ENCODE measurements at regions not wholly inside any gene's neighbourhood (a gene's known extent, or its start where the extent isn't known, plus 50 kb on each side); places are given as distances from the start of the nearest gene placed in this dataset.

DNA sequence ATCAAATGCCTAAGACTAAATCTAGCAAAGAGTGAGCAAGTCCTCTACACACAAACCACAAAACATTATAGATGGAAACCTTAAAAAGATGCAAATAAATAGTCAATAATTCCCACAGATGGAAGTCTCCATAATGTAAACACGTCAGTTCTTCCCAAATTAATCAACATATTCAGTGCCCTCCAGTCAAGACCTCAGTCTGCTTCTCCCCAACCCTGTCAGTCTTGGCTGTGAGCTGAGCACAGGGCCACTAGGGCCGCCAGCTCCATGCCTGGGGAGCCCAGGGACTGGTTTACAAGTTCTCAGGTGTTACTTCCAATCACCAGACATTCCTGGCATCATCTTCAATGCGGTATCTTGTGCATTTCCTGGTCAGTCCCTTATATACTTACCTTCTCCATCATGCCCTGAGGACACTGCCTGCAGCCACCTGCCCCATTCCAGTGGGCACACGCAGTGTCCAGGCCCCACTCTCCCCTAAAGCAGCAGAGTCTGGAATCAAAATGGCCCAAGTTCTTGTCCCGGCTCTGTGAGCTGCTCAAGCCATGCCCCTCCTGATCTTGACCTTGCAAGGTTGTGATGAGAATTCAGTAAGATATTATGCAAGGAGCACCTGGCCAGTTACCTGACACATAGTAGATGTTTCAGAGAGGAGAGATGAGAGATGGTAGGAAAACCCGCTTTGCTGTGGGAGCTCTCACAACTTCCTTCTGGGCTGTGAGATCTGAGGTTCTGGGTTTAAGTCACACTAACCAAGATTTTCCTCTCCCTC, 207.9 kb upstream of the RAB6C start:
- H3K27me3 ChIP-seq (ENCODE audit: control insufficient read depth, insufficient read depth, low read length) = no peaks in the 10 kb centered on the region
- H3K36me3 ChIP-seq (ENCODE audit: control insufficient read depth, insufficient read depth, low read length) = no peaks in the 10 kb centered on the region
- Mint-ChIP-seq H3K4me3 (no peak overlapping the region), H3K36me3 (no peaks in the 10 kb centered on the region), H3K27me3 (peaks cover 6% of the 10 kb centered on the region), H3K9me3 (peaks cover 0 to 8% (median 3%) of the 10 kb centered on the region in 7 donors), H3K4me1 (no peaks in the 10 kb centered on the region), H3K27ac (no peak overlapping the region)
- no peak overlapping the region for H3K4me3 ChIP-seq (ENCODE audit: low read depth, low read length)
- no peak overlapping the region for H3K27ac ChIP-seq (ENCODE audit: insufficient read depth, low read length, poor library complexity, severe bottlenecking)
- no peak for DNase-seq
- H3K4me1 ChIP-seq (ENCODE audit: control insufficient read depth, insufficient read depth, low read length, poor library complexity, severe bottlenecking) = no peaks in the 10 kb centered on the region
- ATAC-seq (ENCODE audit: low read depth in 2 of 2) = no peak
- no peaks in the 10 kb centered on the region for H3K9me3 ChIP-seq (ENCODE audit: control insufficient read depth in 2 of 2, low read length in 2 of 2)

DNA sequence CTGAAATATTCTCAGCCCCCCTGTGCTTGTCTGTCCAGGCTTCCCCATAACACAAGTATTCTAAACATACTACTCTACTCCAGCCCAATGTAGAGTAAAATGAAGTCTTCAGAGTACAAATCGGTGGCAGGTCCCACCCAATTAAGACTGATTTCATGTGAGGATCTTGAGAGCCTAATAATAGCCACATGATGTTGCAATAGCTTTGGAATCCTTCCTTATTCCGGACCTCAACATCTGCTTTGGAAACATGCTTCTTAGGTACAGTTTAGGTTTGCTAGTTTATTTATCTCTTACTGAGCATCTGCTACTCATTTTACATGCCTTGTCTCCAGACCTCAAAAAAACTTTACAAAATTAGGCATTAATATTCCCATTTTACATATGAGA, 207.3 kb upstream of the RAB6C start:
- Mint-ChIP-seq H3K9me3 (peaks cover 0 to 8% (median 3%) of the 10 kb centered on the region in 7 donors), H3K27ac (no peak overlapping the region), H3K4me1 (no peaks in the 10 kb centered on the region), H3K27me3 (peaks cover 6% of the 10 kb centered on the region), H3K4me3 (no peak overlapping the region), H3K36me3 (no peaks in the 10 kb centered on the region)
- no peak overlapping the region for H3K4me3 ChIP-seq (ENCODE audit: low read depth, low read length)
- H3K4me1 ChIP-seq (ENCODE audit: control insufficient read depth, insufficient read depth, low read length, poor library complexity, severe bottlenecking) = no peaks in the 10 kb centered on the region
- H3K9me3 ChIP-seq (ENCODE audit: control insufficient read depth in 2 of 2, low read length in 2 of 2) = no peaks in the 10 kb centered on the region
- ATAC-seq (ENCODE audit: low read depth in 2 of 2) (no peak), DNase-seq (no peak)
- no peak overlapping the region for H3K27ac ChIP-seq (ENCODE audit: insufficient read depth, low read length, poor library complexity, severe bottlenecking)
- no peaks in the 10 kb centered on the region for H3K27me3 ChIP-seq (ENCODE audit: control insufficient read depth, insufficient read depth, low read length)
- no peaks in the 10 kb centered on the region for H3K36me3 ChIP-seq (ENCODE audit: control insufficient read depth, insufficient read depth, low read length)

DNA sequence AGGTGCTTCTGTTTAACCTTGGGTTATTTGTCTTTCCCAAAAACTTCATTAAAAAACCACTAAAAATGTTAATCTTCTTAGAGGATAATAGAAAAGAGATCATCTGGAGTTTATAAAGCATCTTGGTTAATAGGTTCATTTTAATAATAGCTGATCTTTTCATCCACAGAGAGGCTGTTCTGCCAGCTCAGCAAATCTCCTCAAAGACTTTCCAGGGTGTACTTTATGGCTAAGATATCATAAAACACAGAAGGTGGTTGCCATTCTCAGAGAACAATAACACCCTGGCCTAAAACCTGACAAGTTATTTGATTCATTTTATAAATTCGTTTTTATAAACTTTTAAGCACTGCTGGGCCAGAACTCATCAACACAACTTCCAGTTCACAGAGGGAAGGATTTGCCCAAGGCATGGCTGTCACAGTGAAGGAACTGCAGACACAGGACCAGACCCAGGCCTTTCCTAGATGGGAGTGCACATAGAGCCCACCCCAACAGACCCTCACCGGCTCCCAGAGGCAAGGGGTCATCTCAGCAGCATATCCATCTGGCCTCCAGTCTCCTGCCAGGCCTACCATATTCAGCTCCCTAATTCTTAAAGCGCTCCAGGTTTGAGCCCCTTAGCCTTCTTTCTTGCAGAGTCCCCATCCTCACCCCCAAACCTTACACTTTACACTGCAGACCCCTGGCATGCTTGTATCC, 203.4 kb upstream of the RAB6C start:
- no peak for DNase-seq
- no peak overlapping the region for H3K4me3 ChIP-seq (ENCODE audit: low read depth, low read length)
- no peaks in the 10 kb centered on the region for H3K36me3 ChIP-seq (ENCODE audit: control insufficient read depth, insufficient read depth, low read length)
- H3K27me3 Mint-ChIP-seq = peaks cover 6% of the 10 kb centered on the region
- no peaks in the 10 kb centered on the region for H3K4me1 Mint-ChIP-seq
- H3K27ac ChIP-seq (ENCODE audit: insufficient read depth, low read length, poor library complexity, severe bottlenecking) = no peak overlapping the region
- no peaks in the 10 kb centered on the region for H3K36me3 Mint-ChIP-seq
- no peaks in the 10 kb centered on the region for H3K9me3 ChIP-seq (ENCODE audit: control insufficient read depth in 2 of 2, low read length in 2 of 2)
- no peak for ATAC-seq (ENCODE audit: low read depth in 2 of 2)
- H3K9me3 Mint-ChIP-seq = peaks cover 0 to 8% (median 3%) of the 10 kb centered on the region in 7 donors
- H3K4me1 ChIP-seq (ENCODE audit: control insufficient read depth, insufficient read depth, low read length, poor library complexity, severe bottlenecking) = no peaks in the 10 kb centered on the region
- H3K27me3 ChIP-seq (ENCODE audit: control insufficient read depth, insufficient read depth, low read length) = no peaks in the 10 kb centered on the region
- no peak overlapping the region for H3K4me3 Mint-ChIP-seq
- no peak overlapping the region for H3K27ac Mint-ChIP-seq

DNA sequence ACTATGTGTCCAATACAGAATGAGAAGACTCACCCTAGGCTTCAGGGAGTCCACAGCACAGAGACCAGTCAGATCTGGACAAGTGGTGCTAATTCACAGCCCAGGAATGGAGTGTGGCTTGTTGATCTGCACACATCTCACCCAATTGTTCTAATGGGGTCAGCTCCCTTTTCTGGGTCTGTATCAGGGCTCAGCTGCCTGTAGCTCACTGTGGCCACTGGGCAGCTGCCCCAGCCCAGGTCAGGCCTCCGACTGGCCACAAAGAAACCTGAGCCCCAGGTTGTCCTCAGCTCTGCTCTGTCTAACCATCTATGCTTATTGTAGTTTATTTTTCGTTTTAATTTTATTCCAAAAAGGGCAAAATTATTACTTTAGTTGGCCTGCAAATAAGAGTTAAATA, 202.3 kb upstream of the RAB6C start:
- H3K9me3 Mint-ChIP-seq = peaks cover 0 to 6% (median 3%) of the 10 kb centered on the region in 7 donors
- no peak overlapping the region for H3K27ac ChIP-seq (ENCODE audit: insufficient read depth, low read length, poor library complexity, severe bottlenecking)
- no peaks in the 10 kb centered on the region for H3K4me1 ChIP-seq (ENCODE audit: control insufficient read depth, insufficient read depth, low read length, poor library complexity, severe bottlenecking)
- H3K9me3 ChIP-seq (ENCODE audit: control insufficient read depth in 2 of 2, low read length in 2 of 2) = no peaks in the 10 kb centered on the region
- ATAC-seq (ENCODE audit: low read depth in 2 of 2) (no peak), DNase-seq (no peak)
- H3K36me3 Mint-ChIP-seq = no peaks in the 10 kb centered on the region
- no peak overlapping the region for H3K4me3 Mint-ChIP-seq
- no peak overlapping the region for H3K4me3 ChIP-seq (ENCODE audit: low read depth, low read length)
- H3K27ac Mint-ChIP-seq = no peak overlapping the region
- H3K36me3 ChIP-seq (ENCODE audit: control insufficient read depth, insufficient read depth, low read length) = no peaks in the 10 kb centered on the region
- no peaks in the 10 kb centered on the region for H3K27me3 ChIP-seq (ENCODE audit: control insufficient read depth, insufficient read depth, low read length)
- H3K27me3 Mint-ChIP-seq = peaks cover 6% of the 10 kb centered on the region
- H3K4me1 Mint-ChIP-seq = no peaks in the 10 kb centered on the region

DNA sequence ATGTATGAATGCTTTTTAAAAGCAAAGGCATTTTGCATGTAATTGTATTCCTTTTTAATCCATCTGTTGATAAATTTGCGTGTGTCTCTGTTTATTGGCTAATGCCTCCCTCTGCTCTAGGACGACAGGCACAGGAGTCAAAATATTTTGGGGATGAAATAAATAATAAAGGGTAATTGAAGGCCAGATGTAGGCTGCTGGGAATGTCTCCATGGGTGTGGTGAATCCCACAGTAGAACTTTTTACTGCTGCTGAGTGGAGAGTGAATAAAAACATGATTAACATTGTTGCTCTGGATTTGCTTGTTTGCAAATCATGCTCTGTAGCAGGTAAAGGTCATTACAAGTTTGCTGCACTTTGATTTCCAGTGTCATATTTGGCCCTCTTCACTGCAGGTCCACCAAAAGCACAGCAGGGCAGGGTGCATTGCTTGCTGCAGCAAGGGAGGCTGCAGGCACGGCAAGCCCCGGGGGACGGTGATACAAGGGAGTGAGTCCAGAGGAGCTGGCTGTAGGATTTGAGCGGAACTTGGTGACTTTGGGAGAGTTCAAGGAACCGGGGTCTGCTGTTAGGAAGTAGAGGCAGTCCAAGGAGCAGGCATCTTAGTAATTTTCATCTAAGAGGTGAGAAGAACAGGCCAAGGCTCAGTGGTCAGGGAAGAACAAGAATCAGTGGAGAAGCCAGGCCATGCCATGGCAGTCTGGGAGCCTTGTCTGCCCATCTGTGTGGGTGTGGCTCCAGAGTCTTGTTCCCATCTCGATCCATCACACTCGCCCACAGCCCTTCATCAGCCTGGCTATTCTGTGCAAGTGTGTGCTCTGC, 201.5 kb upstream of the RAB6C start:
- H3K27ac Mint-ChIP-seq = no peak overlapping the region
- ATAC-seq (ENCODE audit: low read depth in 2 of 2) (no peak), DNase-seq (no peak)
- H3K4me1 Mint-ChIP-seq = no peaks in the 10 kb centered on the region
- Histone ChIP-seq H3K27ac (ENCODE audit: insufficient read depth, low read length, poor library complexity, severe bottlenecking) (no peak overlapping the region), H3K36me3 (ENCODE audit: control insufficient read depth, insufficient read depth, low read length) (no peaks in the 10 kb centered on the region), H3K9me3 (ENCODE audit: control insufficient read depth in 2 of 2, low read length in 2 of 2) (no peaks in the 10 kb centered on the region), H3K27me3 (ENCODE audit: control insufficient read depth, insufficient read depth, low read length) (no peaks in the 10 kb centered on the region), H3K4me1 (ENCODE audit: control insufficient read depth, insufficient read depth, low read length, poor library complexity, severe bottlenecking) (no peaks in the 10 kb centered on the region), H3K4me3 (ENCODE audit: low read depth, low read length) (no peak overlapping the region)
- no peak overlapping the region for H3K4me3 Mint-ChIP-seq
- no peaks in the 10 kb centered on the region for H3K36me3 Mint-ChIP-seq
- peaks cover 0 to 2% (median 0%) of the 10 kb centered on the region in 7 donors for H3K9me3 Mint-ChIP-seq
- peaks cover 6% of the 10 kb centered on the region for H3K27me3 Mint-ChIP-seq

DNA sequence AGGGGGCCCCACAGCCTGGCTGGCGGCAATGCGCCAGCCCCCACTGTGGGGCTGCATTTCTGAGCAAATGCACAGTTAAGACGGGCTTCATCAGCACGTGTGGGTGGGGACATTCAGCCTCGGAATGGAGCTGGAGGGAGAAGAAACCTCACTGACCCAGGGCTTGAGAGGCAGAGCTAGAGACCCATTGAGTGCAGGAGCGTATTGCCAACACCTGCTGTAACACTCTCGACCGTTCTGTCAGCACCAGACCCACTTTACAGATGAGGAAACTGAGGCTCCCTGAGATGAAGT, 200.9 kb upstream of the RAB6C start:
- no peaks in the 10 kb centered on the region for H3K4me1 Mint-ChIP-seq
- H3K27me3 ChIP-seq (ENCODE audit: control insufficient read depth, insufficient read depth, low read length) = no peaks in the 10 kb centered on the region
- no peaks in the 10 kb centered on the region for H3K36me3 ChIP-seq (ENCODE audit: control insufficient read depth, insufficient read depth, low read length)
- H3K9me3 Mint-ChIP-seq = peaks cover 0 to 2% (median 0%) of the 10 kb centered on the region in 7 donors
- no peak for DNase-seq
- ATAC-seq (ENCODE audit: low read depth in 2 of 2) = no peak
- no peak overlapping the region for H3K27ac ChIP-seq (ENCODE audit: insufficient read depth, low read length, poor library complexity, severe bottlenecking)
- H3K9me3 ChIP-seq (ENCODE audit: control insufficient read depth in 2 of 2, low read length in 2 of 2) = no peaks in the 10 kb centered on the region
- H3K4me3 ChIP-seq (ENCODE audit: low read depth, low read length) = no peak overlapping the region
- H3K36me3 Mint-ChIP-seq = no peaks in the 10 kb centered on the region
- no peak overlapping the region for H3K4me3 Mint-ChIP-seq
- H3K27ac Mint-ChIP-seq = no peak overlapping the region
- H3K27me3 Mint-ChIP-seq = peaks cover 6% of the 10 kb centered on the region
- no peaks in the 10 kb centered on the region for H3K4me1 ChIP-seq (ENCODE audit: control insufficient read depth, insufficient read depth, low read length, poor library complexity, severe bottlenecking)

DNA sequence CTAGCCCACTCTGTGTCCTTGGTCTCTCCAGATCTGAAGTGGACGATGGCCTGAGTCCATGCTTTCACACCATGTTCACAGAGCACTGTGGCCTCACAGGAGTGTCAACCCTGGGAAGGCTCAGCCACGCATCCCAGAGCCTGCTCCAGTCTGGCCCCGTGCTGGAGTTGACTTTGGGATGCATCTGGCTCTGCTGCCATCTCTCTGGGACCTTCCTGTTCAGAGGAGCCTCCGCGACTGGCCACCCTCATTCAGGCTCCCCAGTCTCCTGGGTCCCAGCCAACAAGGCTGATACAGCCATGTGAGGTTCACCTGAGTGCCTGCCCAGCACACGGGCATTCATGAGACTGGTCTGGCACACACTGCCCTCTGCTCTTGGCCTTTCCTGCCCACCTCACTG, 199.7 kb upstream of the RAB6C start:
- Mint-ChIP-seq H3K36me3 (no peaks in the 10 kb centered on the region), H3K9me3 (no peaks in the 10 kb centered on the region), H3K4me1 (no peaks in the 10 kb centered on the region), H3K27ac (no peak overlapping the region), H3K4me3 (no peak overlapping the region), H3K27me3 (peaks cover 6% of the 10 kb centered on the region)
- DNase-seq (no peak), ATAC-seq (ENCODE audit: low read depth in 2 of 2) (no peak)
- Histone ChIP-seq H3K27ac (ENCODE audit: insufficient read depth, low read length, poor library complexity, severe bottlenecking) (no peak overlapping the region), H3K4me3 (ENCODE audit: low read depth, low read length) (no peak overlapping the region), H3K27me3 (ENCODE audit: control insufficient read depth, insufficient read depth, low read length) (no peaks in the 10 kb centered on the region), H3K36me3 (ENCODE audit: control insufficient read depth, insufficient read depth, low read length) (no peaks in the 10 kb centered on the region), H3K4me1 (ENCODE audit: control insufficient read depth, insufficient read depth, low read length, poor library complexity, severe bottlenecking) (no peaks in the 10 kb centered on the region), H3K9me3 (ENCODE audit: control insufficient read depth in 2 of 2, low read length in 2 of 2) (no peaks in the 10 kb centered on the region)

Data from CD4-positive, CD25-positive, alpha-beta regulatory T cell (primary cell).